Erythroblast (primary cell): ENCODE measurements at regions not wholly inside any gene's neighbourhood (a gene's known extent, or its start where the extent isn't known, plus 50 kb on each side); places are given as distances from the start of the nearest gene placed in this dataset.

Experiments used
- GATA1 ChIP-seq: IDR thresholded peaks from 2 replicates; pipeline ENCODE4 v1.6.1; 2011; ENCODE audit warnings: low read depth, mild to moderate bottlenecking, control low read depth, low read length, moderate library complexity
- POLR2A ChIP-seq: IDR thresholded peaks from 2 replicates; pipeline ENCODE4 v1.6.1; 2011; ENCODE audit warnings: mild to moderate bottlenecking, low read length

GRCh38 chr6:22218410-22218809 is 78.4 kb downstream of the PRL start:
- TF ChIP-seq POLR2A (no peak), GATA1 (no peak)
